Stimulated activated CD8-positive, alpha-beta memory T cell treated with anti-CD3 and anti-CD28 coated beads, Interleukin-4, amount 100 ng/mL, for 24 hours (primary cell): ENCODE measurements at regions not wholly inside any gene's neighbourhood (a gene's known extent, or its start where the extent isn't known, plus 50 kb on each side); places are given as distances from the start of the nearest gene placed in this dataset.
"Not testable (repeated sequence)": the region's sequence is repeated elsewhere in the genome, so short reads cannot be mapped to it uniquely, and the experiment has no call there.

ENCODE experiments used
- DNase-seq: peaks from one replicate; pipeline ENCODE4 v3.0.0-alpha.2; 2020; ENCODE audit warnings: low read depth

DNA sequence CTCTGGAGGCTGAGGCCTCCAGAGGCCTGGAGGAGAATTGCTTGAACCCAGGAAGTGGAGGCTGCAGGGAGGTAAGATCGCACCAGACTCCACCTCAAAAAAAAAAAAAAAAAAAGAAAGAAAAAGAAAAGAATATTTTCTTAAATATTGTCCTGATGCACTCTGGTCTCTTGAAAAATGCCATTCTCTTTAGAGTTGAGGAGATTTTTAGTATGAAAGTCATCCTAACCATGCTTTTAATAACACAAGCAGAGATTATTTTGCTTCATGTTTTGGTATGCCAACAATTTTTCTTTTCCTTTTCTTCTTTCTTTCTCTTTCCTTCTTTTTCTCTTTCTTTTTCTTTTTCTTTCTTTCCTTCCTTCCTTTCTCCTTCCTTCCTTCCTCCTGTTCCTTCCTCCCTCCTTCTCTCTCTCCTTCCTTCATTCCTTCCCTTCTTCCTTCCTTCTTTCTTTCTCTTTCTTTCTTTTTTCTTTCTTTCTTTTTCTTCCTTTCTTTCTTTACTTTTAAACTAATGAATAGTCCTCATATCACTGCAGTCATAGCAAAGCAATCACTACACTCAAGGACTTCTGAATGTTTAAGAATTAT lies 116.9 kb upstream of the CCNH start:
- DNase-seq = no peak

GRCh38 chr5:87526131-87526530 lies 113.4 kb upstream of the CCNH start:
- no peak for DNase-seq

GRCh38 chr5:87524217-87524616 lies 111.5 kb upstream of the CCNH start:
- DNase-seq = no peak

DNA sequence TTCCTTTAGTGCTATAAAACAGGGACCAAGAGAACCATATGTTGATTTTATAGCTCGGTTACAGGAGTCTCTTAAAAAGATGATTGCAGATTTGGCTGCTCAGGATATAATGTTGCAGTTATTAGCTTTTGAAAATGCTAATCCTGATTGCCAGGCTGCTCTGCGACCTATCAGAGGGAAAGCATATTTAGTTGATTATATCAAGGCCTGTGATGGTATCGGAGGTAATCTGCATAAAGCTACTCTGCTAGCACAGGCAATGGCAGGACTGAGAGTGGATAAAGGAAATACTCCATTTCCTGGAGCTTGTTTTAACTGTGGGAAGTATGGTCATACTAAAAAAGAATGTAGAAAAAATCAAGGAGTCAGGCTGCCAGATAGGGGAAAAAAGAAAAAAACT lies 99.0 kb upstream of the CCNH start:
- not testable (repeated sequence) for DNase-seq

GRCh38 chr5:87503004-87503403 lies 90.3 kb upstream of the CCNH start:
- no peak for DNase-seq

DNA sequence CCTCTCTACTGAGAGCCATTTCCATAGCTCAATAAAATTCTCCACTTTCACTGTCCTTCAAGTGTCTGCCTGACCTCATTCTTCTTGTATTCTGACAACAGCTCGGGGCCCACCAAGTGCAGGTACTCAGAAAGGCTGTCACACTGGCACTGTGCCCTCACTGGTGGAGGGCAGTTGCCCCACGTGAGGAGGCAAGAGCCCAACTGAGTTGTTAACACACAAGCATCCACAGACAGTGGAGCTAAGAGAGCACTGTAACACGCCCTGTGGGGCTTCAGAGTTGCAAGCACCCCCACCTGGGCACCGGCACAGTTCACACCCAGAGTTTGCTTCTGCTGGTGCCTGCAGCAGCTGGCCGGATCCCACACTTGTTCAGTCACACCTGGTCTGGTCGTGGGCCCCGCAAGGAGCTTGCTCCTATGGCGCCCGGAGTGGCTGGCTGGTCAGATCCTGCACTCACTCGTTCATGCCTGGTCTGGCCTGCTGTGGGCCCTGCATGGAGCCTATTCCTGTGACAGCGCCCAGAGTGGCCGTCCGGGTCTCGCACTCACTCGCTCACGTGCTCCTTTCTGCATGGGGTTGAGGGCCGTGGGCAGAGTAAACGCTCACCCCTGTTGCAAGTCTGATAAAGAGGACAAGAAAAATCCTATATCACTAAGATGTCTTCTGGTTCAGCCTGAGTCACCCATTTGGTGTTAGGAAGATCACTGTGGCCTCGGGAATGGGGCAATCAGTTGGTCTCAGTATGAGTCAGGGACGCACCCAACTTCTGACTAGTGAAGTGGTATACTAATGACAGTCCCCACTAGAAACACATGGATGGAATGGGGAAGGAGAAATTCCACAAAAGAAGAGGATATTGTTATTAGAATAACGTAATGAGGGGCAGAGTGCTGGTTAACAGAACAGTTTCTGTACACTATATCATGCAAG lies 87.0 kb upstream of the CCNH start:
- DNase-seq = no peak
